SK-N-MC (cell line): ENCODE measurements at regions not wholly inside any gene's neighbourhood (a gene's known extent, or its start where the extent isn't known, plus 50 kb on each side); places are given as distances from the start of the nearest gene placed in this dataset.

Experiments used
- DNase-seq: peaks from one replicate; pipeline ENCODE4 v3.0.0-alpha.2; 2011; ENCODE audit warnings: low read depth, low spot score
- H3K27ac ChIP-seq: fragments of 200-600 bp; sonication (generic); 2 replicates; pipeline ENCODE4 v1.5.1; 2016; ENCODE audit warnings: mixed run types
- H3K36me3 ChIP-seq: fragments of 200-600 bp; sonication (generic); 2 replicates; pipeline ENCODE4 v1.6.1; 2017; ENCODE audit warnings: antibody characterized with exemption, low read length, mixed read lengths; ENCODE audit not compliant: insufficient read depth
- H3K4me3 ChIP-seq: fragments of 200-600 bp; sonication (generic); 2 replicates; pipeline ENCODE4 v1.5.1; 2016
- H3K9ac ChIP-seq: fragments of 200-600 bp; sonication (generic); 2 replicates; pipeline ENCODE4 v1.8.0; 2017; ENCODE audit warnings: mixed run types, mixed read lengths; ENCODE audit not compliant: insufficient read length
- H3K9me3 ChIP-seq: fragments of 200-600 bp; sonication (generic); 2 replicates; pipeline ENCODE4 v1.6.1; 2017; ENCODE audit warnings: low read depth, mild to moderate bottlenecking, antibody characterized with exemption, low read length, moderate library complexity, mixed read lengths
- EZH2 ChIP-seq: fragments of 200-600 bp; sonication (generic); IDR thresholded peaks from one replicate; pipeline ENCODE4 v1.6.1; 2017; ENCODE audit warnings: antibody characterized with exemption
- FOXP2 ChIP-seq: optimal IDR thresholded peaks from 2 replicates; pipeline ENCODE3; 2011; ENCODE audit warnings: mild to moderate bottlenecking, moderate library complexity; ENCODE audit not compliant: insufficient read depth; ENCODE audit errors: extremely low read length, control extremely low read depth
- POLR2AphosphoS5 ChIP-seq: IDR thresholded peaks from 2 replicates; pipeline ENCODE4 v1.6.1; 2012; ENCODE audit warnings: mild to moderate bottlenecking, low read depth, low read length, borderline replicate concordance

- Histone ChIP-seq H3K9me3 (no peaks in the 10 kb centered on the region), H3K9ac (no peak overlapping the region), H3K27ac (no peak overlapping the region), H3K4me3 (no peak overlapping the region), H3K36me3 (no peaks in the 10 kb centered on the region)
- no peak for DNase-seq
- TF ChIP-seq FOXP2 = no peak
- TF ChIP-seq EZH2 = no peak
Observed at GRCh38 chr7:125491137-125491536, 561.5 kb upstream of the POT1 start.

DNA sequence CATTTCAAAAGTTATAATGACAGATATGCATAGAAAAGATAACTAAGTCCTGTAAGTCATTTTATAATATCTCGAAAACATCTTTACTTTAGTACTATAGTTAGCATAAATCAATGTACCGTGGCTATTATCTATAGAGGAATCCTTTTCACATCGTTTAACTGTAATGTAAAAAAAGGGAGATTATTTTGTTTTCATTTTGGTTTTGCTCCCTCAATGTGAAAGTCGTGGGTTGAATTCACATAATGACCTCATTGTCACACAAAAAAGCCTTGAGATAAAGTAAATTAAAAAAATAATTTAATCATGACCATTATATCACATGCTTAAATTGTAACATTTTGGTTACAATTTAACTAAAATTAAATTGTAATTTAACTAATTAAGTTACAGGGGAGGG, 560.5 kb upstream of the POT1 start:
- no peak overlapping the region for H3K9ac ChIP-seq
- H3K27ac ChIP-seq = no peak overlapping the region
- H3K9me3 ChIP-seq = no peaks in the 10 kb centered on the region
- H3K36me3 ChIP-seq = no peaks in the 10 kb centered on the region
- H3K4me3 ChIP-seq = no peak overlapping the region
- no peak for DNase-seq
- no peak for TF ChIP-seq FOXP2
- no peak for TF ChIP-seq EZH2
- TF ChIP-seq POLR2AphosphoS5 = no peak

GRCh38 chr7:125485223-125485622, 555.6 kb upstream of the POT1 start:
- no peak overlapping the region for H3K9ac ChIP-seq
- TF ChIP-seq EZH2 (no peak), FOXP2 (no peak), POLR2AphosphoS5 (no peak)
- H3K27ac ChIP-seq = no peak overlapping the region
- no peaks in the 10 kb centered on the region for H3K9me3 ChIP-seq
- no peak for DNase-seq
- H3K36me3 ChIP-seq = no peaks in the 10 kb centered on the region
- H3K4me3 ChIP-seq = no peak overlapping the region

DNA sequence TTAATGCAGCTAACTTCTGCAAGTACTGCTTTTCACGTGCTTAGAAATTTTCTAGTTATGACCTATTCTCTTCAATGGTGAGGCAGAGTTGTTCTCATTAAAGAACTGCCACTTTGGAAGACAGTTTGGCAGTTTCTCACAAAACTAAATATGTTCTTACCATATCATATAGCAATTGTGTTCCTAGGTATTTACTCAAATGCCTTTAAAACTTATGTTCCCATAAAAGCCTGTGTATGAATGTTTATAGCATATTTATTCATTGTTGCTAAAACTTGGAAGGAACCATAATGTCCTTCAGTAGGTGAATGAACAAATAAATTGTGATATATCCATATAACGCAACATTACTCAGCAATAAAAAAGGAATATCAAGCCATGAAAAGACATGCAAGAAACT, 555.1 kb upstream of the POT1 start:
- no peak overlapping the region for H3K4me3 ChIP-seq
- H3K9me3 ChIP-seq = no peaks in the 10 kb centered on the region
- H3K36me3 ChIP-seq = no peaks in the 10 kb centered on the region
- TF ChIP-seq FOXP2 (no peak), EZH2 (no peak), POLR2AphosphoS5 (no peak)
- H3K27ac ChIP-seq = no peak overlapping the region
- DNase-seq = no peak
- H3K9ac ChIP-seq = no peak overlapping the region

DNA sequence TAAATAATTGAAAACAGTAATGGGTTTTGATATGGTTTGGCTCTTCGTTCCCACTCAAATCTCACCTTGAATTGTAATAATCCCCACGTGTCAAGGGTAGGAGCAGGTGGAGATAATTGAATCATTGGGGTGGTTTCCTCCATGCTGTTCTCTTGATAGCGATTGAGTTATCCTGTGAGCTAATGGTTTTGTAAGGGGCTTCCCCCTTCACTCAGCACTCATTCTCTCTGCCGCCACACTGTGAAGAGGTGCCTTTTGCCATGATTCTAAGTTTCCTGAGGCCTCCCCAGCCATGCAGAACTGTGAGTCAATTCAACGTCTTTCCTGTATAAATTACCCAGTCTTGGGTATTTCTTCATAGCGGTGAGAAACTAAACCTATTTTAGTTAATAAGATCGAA, 551.7 kb upstream of the POT1 start:
- H3K4me3 ChIP-seq = no peak overlapping the region
- TF ChIP-seq FOXP2 (no peak), EZH2 (no peak), POLR2AphosphoS5 (no peak)
- DNase-seq = no peak
- H3K9me3 ChIP-seq = no peaks in the 10 kb centered on the region
- no peaks in the 10 kb centered on the region for H3K36me3 ChIP-seq
- no peak overlapping the region for H3K27ac ChIP-seq
- H3K9ac ChIP-seq = no peak overlapping the region

- H3K9ac ChIP-seq = no peak overlapping the region
- no peak overlapping the region for H3K4me3 ChIP-seq
- H3K27ac ChIP-seq = no peak overlapping the region
- H3K36me3 ChIP-seq = no peaks in the 10 kb centered on the region
- DNase-seq = no peak
- no peak for TF ChIP-seq EZH2
- no peak for TF ChIP-seq FOXP2
- no peak for TF ChIP-seq POLR2AphosphoS5
- no peaks in the 10 kb centered on the region for H3K9me3 ChIP-seq
Observed at GRCh38 chr7:125480762-125481161, 551.1 kb upstream of the POT1 start.

DNA sequence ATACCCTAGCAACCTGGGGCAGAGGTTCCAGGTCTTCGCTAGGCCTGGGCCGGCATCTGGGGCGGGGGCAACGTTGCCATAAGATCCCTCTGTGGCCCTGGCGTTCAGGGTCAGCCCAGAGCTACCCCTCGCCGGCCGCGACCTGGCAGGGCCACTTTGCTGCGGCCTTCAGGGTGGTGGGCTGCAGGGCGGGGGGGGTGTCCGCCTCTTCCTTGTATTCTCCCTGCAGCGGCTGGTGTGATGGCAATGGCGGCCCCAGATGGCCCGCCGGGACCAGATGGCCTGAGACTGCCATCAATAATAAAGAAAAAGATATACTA, 539.2 kb upstream of the POT1 start:
- DNase-seq = no peak
- no peaks in the 10 kb centered on the region for H3K36me3 ChIP-seq
- no peak overlapping the region for H3K4me3 ChIP-seq
- TF ChIP-seq EZH2 (no peak), POLR2AphosphoS5 (no peak), FOXP2 (no peak)
- no peak overlapping the region for H3K9ac ChIP-seq
- H3K27ac ChIP-seq = no peak overlapping the region
- no peaks in the 10 kb centered on the region for H3K9me3 ChIP-seq

DNA sequence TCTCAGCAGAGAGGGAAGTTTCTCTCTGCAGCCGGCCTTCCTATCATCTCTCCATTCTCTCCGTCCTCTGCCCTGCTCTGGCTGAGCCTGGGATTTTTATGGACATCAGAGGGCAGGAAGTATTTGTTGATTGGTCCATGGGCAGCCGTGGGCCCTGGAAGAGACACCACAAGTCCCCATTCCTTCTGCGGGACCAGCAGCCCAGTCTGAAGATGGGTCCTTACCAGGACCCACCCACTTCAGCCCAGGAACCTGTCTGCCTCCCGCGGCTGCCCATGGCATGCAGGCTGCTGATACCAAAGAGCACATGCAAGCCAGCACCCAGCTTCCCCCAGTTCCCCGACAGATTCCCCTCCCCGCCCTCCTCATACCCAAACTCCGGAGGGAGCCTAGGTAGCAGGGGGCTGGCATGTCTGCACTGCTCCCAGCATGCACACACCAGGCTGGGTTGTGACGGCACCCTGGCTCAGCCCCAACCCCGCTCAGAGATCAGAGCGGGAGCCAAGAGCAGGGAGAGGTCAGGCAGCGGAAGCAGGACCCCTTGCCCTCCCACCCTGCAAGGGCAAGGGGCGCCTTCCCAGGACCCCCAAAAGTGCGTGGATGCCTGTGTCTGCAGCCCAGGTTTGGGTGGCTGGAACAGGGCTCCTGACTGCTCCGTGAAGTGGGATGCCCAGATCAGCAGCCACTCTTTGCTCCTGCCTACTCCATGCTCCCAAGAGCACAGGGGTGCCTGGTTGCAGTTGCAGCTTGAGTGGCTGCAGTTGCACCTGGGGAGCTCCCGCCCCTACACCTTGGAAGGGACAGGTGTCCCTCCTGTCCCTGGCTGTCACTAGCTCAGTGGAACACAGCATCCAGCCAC, 538.6 kb upstream of the POT1 start:
- no peaks in the 10 kb centered on the region for H3K9me3 ChIP-seq
- no peak for DNase-seq
- TF ChIP-seq POLR2AphosphoS5 = no peak
- TF ChIP-seq EZH2 = no peak
- TF ChIP-seq FOXP2 = no peak
- H3K4me3 ChIP-seq = no peak overlapping the region
- no peak overlapping the region for H3K9ac ChIP-seq
- H3K27ac ChIP-seq = no peak overlapping the region
- H3K36me3 ChIP-seq = no peaks in the 10 kb centered on the region

GRCh38 chr7:125465527-125465926, 535.9 kb upstream of the POT1 start:
- no peaks in the 10 kb centered on the region for H3K36me3 ChIP-seq
- H3K9ac ChIP-seq = no peak overlapping the region
- H3K9me3 ChIP-seq = no peaks in the 10 kb centered on the region
- TF ChIP-seq FOXP2 (no peak), POLR2AphosphoS5 (no peak), EZH2 (no peak)
- no peak for DNase-seq
- no peak overlapping the region for H3K27ac ChIP-seq
- no peak overlapping the region for H3K4me3 ChIP-seq
